DMS53 (cell line): ENCODE measurements at regions not wholly inside any gene's neighbourhood (a gene's known extent, or its start where the extent isn't known, plus 50 kb on each side); places are given as distances from the start of the nearest gene placed in this dataset.
A peak's percentile ranks its signal among the peaks of the same experiment; 100 is the strongest.

Source experiments
- DNase-seq: peaks from one replicate; lab custom pipeline; 2025; lab: John Stamatoyannopoulos, UW

DNA sequence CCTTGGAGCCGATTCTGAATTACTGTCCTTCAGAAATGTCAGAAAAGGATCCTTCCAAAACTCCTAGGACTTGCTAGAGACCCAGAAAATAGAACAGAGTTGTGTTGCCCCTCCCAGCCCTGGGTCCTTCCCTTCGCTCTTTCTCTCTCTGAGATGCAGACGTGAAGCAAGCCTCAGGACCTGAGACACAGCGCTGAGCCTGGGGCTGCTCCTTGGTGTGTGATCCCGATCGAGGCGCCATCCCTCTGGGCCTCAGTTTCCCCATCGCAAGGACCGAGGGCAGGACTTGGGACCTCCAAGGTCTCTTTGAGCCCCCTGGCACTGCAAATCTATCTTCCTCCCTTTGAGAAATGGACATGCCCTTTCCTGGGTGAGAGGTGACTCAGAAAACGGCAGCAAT lies 533.5 kb downstream of the TBC1D22A start:
- DNase-seq: no peak

DNA sequence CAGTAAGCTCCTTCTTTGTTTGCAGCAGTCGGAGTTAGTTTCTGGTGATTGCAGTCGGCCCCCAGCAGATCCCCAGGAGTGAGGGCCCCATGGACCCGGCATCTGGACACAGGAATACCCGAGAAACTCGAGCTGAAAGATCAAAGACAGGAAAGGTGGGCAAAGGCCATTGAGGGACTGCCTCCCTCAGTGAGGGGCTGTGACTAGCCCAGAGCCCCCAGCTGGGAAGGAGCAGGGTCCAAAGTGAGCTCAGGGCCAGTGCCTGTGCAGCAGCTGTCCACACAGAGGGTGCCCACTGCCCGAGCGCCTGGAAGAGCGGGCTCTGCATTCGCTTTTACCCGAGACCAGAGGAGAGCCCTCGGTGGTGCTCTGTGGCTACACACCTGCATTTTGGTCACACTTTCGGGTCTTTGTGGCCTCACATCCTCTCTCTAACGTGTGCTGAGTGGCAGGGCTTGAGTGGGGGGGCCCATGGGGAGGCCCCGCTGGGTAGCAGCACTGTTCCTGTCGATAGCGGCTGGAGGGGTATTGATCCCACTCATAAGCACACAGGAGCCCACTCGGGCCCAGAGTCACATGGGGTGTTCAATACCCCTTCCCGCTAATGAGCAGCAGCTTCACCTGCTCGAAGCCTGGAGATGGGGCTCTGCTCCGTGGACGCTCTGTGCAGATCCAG lies 532.9 kb downstream of the TBC1D22A start:
- DNase-seq: no peak

DNA sequence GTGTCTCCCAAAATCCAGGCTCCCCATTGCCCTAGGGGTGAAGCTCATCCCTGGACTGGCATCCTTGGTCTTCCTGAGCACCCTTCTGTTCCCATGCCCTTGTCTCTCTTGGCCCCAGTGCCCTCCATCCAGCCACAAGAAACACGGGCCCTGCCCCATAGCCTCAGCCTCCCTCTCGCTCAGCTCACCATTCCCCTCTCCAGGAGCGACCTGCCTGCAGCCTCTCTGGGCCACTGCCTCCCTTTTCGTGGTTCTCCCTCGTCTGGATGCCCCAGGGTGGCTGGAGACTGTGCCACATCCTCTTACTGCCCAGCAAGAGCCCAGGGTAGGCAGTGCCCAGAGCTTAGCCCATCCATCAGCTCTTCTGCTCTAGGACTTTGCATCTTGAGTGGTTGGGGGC lies 532.1 kb downstream of the TBC1D22A start:
- DNase-seq: no peak

DNA sequence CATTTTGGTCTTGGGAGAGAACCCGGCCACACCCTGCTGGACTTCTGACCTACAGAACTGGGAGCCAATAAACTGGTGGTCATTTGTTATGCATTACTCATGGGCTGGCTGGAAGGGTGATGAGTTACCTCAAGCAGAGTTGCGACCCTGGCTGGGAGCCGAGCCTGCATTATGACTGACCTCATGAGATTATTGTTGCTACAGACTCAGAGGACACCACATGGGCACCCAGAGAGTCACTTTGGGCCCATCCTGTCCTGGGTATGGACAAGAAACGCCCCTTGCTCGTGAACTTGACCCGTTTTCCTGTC lies 531.7 kb downstream of the TBC1D22A start:
- DNase-seq: no peak

DNA sequence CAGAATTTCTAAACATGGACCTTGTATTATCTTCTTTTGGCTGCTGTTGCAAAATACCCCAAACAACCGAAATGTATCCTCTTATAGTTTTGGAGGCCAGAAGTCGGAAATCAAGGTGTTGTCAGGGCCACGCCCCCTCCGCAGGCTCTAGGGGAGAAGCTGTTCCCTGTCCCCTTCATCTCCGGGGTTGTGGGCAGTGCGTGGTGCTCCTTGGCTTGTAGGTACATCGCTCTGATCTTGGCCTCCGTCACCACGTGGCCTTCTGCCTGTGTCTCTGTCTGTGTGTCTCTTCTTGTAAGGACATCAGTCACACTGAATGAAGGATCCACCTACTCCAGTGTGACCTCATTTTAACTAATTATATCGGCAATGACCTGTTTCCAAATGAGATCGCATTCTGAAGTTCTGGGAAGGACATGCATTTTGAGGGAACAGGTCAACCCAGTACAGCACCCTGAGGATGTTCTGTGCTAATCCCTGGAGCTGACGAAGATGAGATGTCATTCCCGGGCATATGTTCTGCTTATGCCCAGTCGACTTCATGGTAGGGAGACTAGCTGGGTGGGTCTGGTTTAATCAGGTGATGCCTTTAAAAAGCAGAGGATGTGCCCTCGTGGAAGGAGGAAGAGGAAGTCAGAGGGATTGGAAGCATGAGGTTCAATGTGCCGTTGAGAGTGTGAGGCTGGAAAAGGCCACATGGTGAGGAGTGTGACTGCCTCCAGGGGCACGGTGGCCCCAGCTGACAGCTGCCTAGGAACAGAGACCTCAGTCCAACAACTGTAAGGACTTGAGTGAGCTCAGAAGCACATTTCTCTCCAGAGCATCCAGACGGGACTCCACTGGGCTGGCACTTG lies 531.1 kb downstream of the TBC1D22A start:
- DNase-seq: no peak

DNA sequence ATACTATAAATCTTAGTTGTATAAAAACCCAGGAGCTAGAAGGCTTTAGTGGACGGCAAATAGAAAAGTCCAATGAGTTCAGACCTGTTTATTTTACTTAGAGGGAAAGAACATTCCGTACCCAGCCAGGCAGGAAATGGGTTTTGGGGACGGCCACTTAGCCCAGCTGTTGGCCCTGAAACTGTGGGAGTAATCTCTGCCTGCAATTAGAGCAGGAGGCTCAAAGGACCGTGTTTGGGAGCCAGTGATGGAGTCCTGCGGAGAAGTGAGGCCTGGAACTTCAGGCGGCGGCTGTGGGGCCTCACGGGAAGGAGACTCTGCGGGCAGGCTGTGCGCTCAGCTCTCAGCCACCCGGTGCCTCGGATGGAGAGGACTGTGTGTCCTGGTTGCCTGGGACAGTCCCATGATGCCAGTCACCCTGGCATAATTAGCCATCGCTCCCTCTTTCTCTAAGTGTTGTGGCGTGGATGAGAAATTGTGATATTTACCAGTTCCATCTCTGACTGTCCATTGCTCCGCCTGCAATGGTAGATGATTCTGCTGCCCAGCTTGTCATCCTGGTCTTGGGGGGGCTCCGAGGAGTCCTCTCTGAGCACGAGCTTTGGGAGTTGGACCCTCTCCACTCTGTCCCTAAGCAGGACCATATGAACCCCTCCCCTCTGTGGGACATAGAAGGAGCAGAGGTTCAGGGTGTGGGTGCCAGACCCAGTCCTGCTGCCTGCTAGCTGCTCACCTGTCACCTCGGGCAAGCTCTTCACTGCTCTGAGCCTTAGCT lies 530.3 kb downstream of the TBC1D22A start:
- no peak for DNase-seq

DNA sequence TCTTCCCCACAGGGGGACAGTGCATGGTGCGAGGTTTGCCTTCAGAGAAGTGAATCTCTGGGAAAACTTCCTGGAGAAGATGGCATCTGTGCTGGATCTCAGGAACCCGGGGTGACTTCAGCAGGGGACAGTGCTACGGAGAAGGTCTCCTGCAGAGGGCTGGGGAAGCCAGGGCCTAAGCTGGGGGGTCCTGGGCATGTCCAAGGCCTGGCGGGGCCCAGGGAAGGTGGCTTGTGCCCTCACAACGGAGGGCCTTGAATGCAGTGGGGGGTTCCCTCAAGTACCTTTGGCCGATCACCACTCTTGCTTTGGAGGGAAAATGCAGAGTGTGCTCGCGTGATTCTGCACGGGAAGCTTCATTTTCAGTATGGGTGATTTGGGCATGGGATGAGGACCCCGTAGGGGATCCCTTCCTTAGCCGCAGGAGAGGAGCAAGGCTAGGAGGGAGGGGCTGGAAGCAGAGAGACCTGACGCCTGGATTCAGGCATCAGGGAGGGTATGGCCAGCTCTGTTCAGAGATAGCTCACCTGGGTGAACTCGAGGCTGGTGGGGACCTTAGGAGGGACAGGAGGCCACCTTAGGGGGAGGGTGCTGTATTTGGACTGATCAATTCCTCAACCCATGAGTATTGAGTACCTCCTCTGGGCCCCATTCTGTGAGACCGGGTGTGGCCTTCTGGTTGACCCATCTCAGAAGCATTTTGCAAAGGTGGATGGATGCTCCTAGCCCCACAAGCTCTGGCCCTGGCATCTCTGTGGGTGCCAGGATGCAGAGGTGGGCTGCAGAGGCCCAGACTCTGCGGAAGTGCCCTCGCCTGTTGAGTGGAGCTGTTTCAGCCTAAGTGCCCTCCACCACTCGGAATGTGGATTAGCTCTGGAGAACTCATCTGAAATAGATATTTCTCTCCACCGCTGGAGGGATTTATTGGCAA lies 529.4 kb downstream of the TBC1D22A start:
- no peak for DNase-seq

DNA sequence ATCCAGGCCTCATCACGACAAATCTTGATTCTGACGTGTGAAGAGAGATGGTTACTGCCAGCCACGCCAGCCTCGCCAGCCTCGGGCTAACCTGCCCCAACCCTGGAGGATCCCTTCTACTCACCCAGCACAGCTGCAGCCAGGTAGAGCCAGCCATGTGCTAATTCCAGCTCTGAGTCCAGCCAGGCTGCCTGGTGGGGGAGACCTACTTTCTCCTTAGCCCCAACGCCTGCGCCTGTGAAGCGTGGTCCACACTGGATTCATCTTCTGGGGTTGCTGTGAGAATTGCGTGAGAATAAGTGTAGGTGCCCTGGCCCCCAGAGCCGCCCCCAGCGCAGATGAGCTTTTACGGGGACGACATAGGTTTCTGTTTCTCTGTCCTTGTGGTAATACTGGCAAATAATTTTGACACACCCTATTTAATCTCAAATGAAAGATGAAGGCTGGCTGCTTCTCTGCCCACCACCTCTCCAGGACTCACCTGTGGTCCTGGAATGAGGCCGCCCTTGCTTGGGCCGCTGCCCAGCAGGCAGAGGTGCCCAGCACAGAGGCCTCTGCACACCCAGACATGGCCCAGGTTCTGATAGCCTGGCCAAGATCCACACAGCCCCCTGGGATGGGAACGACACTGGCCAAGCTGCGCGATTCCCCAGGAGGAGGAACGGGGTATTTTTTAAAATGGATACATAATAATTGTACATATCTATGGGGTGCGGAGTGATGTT lies 528.4 kb downstream of the TBC1D22A start:
- peak; percentile 61 for DNase-seq

DNA sequence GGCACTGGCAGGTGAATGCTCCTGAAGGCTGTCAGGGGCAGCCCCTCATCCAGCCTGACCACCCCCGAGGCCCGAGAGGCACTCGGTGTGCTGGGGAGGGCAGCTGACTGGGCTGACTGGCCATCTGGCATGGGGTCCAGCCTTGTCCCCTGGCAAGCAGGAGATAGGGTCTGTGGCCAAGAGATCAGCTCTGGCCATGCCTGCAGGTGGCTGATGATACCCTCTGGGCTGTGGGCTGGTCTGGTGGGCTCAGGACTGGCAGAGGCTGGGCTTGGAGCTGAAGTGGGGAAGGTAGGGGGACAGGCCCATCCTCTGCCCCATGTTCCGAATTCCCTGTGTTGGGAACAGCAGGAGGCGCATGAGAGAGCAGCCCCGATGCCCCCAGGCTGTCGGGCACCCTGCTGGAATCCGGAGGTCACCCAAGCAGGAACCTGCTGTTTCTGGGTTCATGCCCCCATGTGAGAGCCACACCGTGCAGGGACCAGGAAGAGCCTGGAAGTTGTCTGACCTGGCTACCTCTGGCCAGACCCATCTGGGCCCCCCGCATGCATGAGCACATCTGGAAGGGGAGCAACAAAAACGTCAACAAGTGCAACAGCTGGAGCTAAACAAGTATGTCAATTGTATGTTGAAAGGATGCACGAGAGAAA lies 527.0 kb downstream of the TBC1D22A start:
- no peak for DNase-seq

DNA sequence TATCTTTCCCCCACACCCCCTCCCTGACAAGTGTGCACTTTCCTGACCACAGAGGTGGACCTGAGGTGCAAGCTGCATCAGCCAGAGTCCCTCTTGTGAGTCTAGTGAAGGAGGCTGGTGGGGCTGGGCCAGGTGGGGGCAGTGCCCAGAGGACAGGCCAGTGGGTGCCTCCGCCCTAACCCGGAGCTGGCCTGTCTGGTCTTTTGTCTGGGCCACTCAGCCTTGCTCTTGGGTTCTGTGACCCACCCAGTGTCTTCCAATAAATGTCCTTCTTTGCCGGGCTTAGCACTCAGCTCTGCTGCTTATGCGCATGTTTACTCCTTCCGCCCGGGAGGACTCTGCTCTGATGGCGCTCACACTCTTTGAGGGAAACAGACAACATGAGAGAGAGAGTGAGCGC lies 526.2 kb downstream of the TBC1D22A start:
- DNase-seq: no peak

DNA sequence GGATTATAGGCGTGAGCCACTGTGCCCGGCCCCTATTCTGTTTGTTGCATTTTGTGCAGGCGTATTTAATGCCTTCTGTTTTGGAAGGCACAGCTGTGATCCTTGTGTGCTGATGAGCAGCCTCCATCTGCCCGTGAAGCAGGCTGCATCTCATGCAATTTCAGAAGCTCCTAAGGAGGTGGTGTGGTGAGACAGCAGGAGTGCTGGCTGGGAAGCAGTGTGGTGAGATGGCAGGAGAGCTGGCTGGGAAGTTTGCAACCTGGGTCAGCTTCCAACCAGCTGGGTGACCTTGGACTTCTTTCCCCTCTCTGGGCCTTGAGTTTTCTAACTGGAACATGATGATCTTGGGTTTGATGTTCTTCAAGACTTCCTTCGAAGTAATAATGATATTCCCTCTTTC lies 525.1 kb downstream of the TBC1D22A start:
- DNase-seq: no peak

DNA sequence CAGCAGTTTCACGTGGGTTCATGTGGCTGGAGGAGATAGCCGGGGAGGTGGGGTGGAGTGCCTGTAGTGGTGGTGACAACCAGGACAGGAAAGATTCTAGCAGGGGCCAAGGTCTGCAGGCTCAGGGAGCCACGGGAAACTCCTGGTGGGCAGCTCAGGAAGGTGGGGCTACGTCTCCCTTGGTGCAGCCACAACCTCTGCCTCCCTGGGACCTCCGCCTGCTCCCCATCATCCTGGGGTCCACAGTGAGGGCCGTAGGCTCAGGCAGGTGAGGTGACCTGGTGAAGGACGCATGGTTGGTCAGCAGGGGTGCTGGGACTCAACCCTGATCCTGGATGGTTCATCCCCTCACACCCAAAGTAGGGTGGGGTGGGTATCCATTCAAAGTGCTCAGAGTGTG lies 524.1 kb downstream of the TBC1D22A start:
- DNase-seq: no peak

DNA sequence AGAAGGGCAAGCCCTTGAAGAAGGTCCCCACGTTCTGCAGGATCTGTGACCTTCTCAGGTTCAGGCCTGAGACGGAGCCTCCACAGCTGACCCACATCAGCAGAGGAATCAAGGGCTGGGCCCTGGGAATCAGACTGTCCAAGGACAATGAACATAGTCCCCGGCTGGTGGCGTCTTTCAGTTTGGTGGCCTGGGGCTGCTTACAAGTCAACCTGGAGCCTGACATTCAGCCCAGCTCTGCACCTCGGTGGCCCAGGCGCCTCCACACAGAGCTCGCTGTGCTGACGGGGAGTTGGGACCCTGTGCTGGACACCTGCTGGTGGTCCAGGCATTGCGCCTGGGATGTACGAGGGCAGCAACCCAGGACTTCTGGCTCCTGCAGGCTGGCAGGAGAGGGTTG lies 523.5 kb downstream of the TBC1D22A start:
- no peak for DNase-seq

DNA sequence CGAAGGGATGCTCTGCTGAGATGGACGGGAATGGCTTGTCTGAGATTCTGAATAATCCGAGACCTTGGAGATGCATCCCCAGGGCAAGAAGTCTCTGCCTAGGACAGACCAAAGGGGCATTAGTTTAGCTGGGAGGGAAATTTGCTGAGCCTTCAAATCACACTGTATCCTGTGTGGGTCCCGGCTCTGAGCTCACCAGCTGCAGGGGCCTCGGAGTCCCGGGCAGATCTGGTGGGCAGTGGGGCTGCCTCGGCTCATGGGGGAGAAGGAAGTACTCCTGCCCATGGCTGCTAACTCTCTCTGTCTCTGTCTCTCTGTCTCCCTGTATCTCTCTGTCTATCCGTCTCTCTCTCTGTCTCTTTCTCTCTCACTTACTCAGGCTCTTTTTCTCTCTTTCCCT lies 522.4 kb downstream of the TBC1D22A start:
- DNase-seq: no peak

DNA sequence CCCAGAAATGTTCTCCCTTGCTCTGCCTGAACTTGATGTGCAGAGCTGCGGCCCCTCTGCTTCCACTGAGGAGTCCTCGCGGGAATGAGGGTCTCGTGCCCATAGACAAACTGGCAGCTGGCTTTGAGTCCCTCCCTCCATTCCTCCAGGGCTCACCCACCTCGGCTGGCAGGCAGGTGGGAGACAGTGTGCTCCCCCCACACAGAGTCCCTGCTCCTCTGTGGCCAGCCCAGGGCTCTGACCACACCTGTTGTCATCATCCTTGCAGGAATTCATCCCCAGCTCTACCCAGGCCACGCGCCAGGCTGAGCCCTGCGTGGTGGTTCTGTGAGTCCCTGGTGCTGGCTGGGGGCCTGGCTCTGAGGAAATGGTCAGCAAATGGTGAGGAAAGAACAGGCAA lies 521.9 kb downstream of the TBC1D22A start:
- DNase-seq: no peak

DNA sequence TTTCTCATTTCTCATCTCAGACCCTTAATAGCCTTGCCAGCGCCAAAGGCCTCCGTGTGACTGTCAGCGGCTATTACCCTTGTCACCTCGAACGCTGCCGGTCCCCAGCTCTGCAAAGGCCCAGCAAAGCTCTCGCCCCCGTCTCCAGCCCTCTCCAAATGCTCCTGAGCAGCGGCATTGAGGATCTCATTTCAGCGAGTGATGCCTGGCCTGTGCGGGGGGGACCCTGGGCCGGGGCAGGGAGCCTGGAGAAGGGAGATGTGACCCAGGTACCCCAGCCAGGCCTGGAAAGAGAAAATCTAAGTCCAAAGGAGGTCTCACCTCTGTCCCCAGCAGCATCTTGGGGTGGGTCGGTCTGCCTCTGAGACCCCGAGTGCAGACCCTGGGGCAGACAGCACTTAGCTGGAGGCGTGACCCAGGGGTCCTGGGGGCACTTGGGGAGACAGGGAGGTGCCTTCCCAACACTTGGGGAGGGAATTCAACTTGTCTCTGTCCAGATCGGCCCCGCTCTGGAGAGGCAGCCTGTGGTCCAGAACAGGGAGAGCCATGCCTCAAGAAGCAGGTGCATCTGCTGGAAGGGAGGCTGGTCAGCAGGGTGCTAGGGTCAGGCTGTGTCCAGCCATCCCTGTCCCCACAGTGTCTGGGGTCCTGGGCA lies 521.3 kb downstream of the TBC1D22A start:
- no peak for DNase-seq

DNA sequence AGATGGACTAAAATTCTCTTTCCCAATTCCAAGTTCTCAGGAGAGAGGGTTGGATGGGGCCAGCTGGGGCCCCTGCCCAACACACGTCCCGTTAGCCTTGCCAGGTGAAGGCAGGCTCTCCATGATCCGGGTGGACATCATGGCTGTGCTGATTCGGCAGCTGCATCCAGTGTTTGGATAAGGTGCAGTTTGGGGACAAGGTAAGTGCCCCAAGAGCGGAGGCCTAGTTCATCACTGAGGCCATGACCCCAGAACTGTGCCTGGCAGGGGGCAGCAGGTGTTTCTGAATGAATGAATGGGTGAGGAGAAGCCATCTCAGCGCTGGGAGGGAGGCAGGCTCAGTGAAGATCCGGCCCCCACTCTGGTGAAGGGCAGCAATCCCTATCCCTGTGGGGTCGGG lies 520.4 kb downstream of the TBC1D22A start:
- no peak for DNase-seq

DNA sequence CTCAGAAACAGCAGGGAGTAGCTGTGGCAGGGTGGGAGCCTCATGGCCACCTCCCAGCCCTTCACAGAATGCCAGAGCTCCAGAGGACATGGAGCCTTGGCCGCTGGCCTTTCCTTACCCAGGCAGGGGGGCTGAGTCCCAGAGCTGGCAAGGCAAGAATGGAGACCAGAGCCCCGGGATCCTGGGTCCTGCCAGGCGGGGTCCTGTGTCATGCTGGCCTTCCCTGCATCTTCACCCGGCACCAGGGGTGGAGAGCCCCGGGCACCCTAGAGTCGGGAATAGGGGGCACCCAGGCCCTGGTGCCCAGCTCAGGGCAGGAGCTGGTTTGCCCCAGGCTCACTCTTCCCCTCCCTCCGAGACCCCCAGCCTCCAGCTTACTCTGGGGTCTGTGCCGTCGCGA lies 519.9 kb downstream of the TBC1D22A start:
- no peak for DNase-seq

DNA sequence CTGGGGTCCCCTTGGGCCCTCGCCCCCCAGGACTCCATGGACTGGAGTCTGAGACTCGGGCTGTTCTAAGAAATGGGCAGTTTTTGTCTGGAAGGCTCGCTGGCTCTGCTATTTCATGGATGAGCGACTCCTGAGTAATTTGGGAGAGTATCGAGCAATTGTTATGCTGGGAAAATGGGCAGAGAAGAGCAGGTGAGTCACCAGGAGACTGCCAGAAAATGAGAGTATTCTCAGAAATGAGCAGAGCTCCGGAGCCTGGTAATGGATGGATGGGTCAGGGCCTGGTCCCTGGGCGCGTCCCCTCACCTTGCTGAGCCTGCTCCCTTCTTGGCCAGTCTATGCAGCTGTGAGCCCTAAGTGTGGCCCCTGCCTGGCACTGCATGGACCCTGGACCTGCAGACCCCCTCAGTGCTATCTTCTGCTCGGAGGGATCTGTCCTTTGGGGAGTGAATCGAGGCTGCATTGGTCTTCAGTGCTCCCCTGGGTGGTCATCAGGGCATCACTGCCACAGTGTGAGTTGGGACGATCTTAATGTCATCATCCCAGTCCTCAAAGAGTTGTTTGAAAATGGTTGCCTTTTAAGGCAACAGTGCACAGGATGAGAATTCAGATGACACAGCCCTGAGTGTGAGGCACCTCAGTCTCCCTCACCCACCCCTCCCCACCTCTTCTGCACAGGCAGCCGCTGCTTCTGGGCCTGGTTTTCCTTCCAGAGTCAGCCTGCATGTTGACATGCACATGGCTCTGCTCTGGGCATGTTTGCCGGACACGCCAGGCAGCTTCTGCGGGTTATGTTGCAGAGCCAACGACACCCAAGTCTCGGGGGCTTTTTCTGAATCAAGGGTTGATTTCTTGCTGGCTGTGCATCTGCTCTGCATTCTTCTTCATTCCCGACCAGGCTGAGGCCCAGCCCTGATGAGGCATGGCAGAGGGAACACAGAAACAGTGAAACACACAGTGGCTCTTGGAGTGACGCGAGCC lies 519.0 kb downstream of the TBC1D22A start:
- DNase-seq: no peak
